Common myeloid progenitor, CD34-positive (primary cell): ENCODE measurements at regions not wholly inside any gene's neighbourhood (a gene's known extent, or its start where the extent isn't known, plus 50 kb on each side); places are given as distances from the start of the nearest gene placed in this dataset.

Experiments used
- CTCF ChIA-PET: fragments of 350-600 bp; sonication (Branson Sonifier 250); formaldehyde crosslinking; loops from one replicate; lab custom pipeline; 2021; ENCODE audit warnings: antibody characterized with exemption; lab: Charles Lee
- POLR2A ChIA-PET: fragments of 350-600 bp; sonication (Branson Sonifier 250); formaldehyde crosslinking; loops from one replicate; lab custom pipeline; 2021; ENCODE audit warnings: antibody characterized with exemption; lab: Charles Lee
- DNase-seq, 3 donors: peaks; one replicate each; pipeline versions ENCODE4 v3.0.0 to v3.0.0-alpha.2; 2013
- H3K27ac ChIP-seq, 2 experiments: 1 replicate in 1 of 2; 2 replicates in 1 of 2; pipeline ENCODE4 v1.7.0; 2013; ENCODE audit warnings: inconsistent platforms in 2 of 2, low read length in 2 of 2, mild to moderate bottlenecking in 2 of 2, low read depth in 1 of 2, moderate library complexity in 1 of 2; ENCODE audit not compliant: severe bottlenecking in 2 of 2, insufficient read depth in 1 of 2, poor library complexity in 1 of 2
- H3K27me3 ChIP-seq, 5 experiments: replicated peaks in 2 of 5; 1 replicate in 3 of 5; 2 replicates in 2 of 5; pipeline versions ENCODE4 v1.6.1 to v1.7.0; 2013; ENCODE audit warnings: low read length in 4 of 5, mild to moderate bottlenecking in 2 of 5, moderate library complexity in 2 of 5, inconsistent platforms in 1 of 5; ENCODE audit not compliant: insufficient read depth in 5 of 5, control insufficient read depth in 4 of 5
- H3K36me3 ChIP-seq, 4 experiments: 1 replicate in 2 of 4; 2 replicates in 2 of 4; pipeline versions ENCODE4 v1.6.1 to v1.7.0; 2013; ENCODE audit warnings: low read length in 3 of 4, control low read depth in 1 of 4, mild to moderate bottlenecking in 1 of 4; ENCODE audit not compliant: control insufficient read depth in 4 of 4, insufficient read depth in 4 of 4
- H3K4me1 ChIP-seq, 4 experiments: 1 replicate in 3 of 4; 2 replicates in 1 of 4; pipeline versions ENCODE4 v1.6.1 to v1.7.1; 2013; ENCODE audit warnings: low read length in 3 of 4, mild to moderate bottlenecking in 3 of 4, control low read depth in 1 of 4, inconsistent platforms in 1 of 4, moderate library complexity in 1 of 4; ENCODE audit not compliant: control insufficient read depth in 4 of 4, insufficient read depth in 4 of 4; ENCODE audit errors: control extremely low read depth in 1 of 4
- H3K4me3 ChIP-seq, 7 experiments: 1 replicate in 4 of 7; 2 replicates in 3 of 7; pipeline versions ENCODE4 v1.5.1 to v1.7.0; 2013; ENCODE audit warnings: mild to moderate bottlenecking in 7 of 7, low read length in 6 of 7, moderate library complexity in 6 of 7, inconsistent platforms in 2 of 7, low read depth in 2 of 7, control low read depth in 1 of 7; ENCODE audit not compliant: insufficient read depth in 4 of 7, control insufficient read depth in 1 of 7; ENCODE audit errors: extremely low read depth in 1 of 7
- H3K9me3 ChIP-seq, 5 experiments: 1 replicate in 4 of 5; 2 replicates in 1 of 5; pipeline versions ENCODE4 v1.6.1 to v1.7.1; 2013; ENCODE audit warnings: low read length in 4 of 5, mild to moderate bottlenecking in 2 of 5, inconsistent platforms in 1 of 5, low read depth in 1 of 5, moderate library complexity in 1 of 5; ENCODE audit not compliant: control insufficient read depth in 4 of 5, insufficient read depth in 2 of 5; ENCODE audit errors: control extremely low read depth in 1 of 5
- WGBS: methylation state at CpG from one replicate; pipeline ENCODE4 v1.1.5; 2013; ENCODE audit not compliant: insufficient coverage; 5-methylcytosine and 5-hydroxymethylcytosine counted together

GRCh38 chr11:116275635-116276034 is 497.2 kb downstream of the BUD13 start:
- ChIA-PET CTCF (interaction anchor here (0.7 kb wide), 2 partner anchors 9 to 942 kb away, joined by 3 read pairs; no protein-coding TSS in a partner anchor), POLR2A (no interaction called here)
- peaks cover 0 to 3% (median 0%) of the 10 kb centered on the region in 4 experiments for H3K4me1 ChIP-seq
- H3K27me3 ChIP-seq: peaks cover 0 to 47% (median 0%) of the 10 kb centered on the region in 5 experiments
- H3K27ac ChIP-seq: no peak overlapping the region
- no peak for DNase-seq
- WGBS: 85% methylated on average over 3 of the region's 5 CpGs
- H3K36me3 ChIP-seq: no peaks in the 10 kb centered on the region
- no peak overlapping the region for H3K4me3 ChIP-seq
- no peaks in the 10 kb centered on the region for H3K9me3 ChIP-seq

DNA sequence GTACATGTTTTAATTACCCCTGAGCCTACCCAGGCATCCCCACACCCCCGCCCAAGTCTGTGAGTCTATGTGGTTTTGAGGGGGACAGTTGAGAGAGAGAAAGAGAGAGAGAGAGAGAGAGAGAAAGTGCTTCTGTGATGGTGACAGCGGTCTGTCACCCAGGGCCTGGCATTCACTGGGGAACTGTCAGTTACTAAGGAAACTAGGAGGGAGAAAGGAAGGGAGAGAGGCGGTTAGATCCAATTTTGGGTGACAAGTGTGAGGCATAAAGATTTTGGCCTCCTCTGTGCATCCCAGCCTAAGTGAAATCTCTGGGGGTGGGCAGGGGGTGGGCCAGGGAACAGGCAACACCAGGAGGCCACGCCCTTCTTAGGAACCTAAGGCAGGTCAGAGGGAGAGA is 498.3 kb downstream of the BUD13 start:
- 70% methylated on average over 2 of the region's 4 CpGs for WGBS
- H3K27me3 ChIP-seq: peaks cover 0 to 49% (median 0%) of the 10 kb centered on the region in 5 experiments
- DNase-seq: no peak
- CTCF ChIA-PET: interaction anchor here (0.7 kb wide), 1 partner anchor 16 kb away, joined by 3 read pairs; no protein-coding TSS in a partner anchor
- POLR2A ChIA-PET: no interaction called here
- H3K27ac ChIP-seq: no peak overlapping the region
- peaks cover 0 to 3% (median 0%) of the 10 kb centered on the region in 4 experiments for H3K4me1 ChIP-seq
- no peak overlapping the region for H3K4me3 ChIP-seq
- no peaks in the 10 kb centered on the region for H3K9me3 ChIP-seq
- no peaks in the 10 kb centered on the region for H3K36me3 ChIP-seq

DNA sequence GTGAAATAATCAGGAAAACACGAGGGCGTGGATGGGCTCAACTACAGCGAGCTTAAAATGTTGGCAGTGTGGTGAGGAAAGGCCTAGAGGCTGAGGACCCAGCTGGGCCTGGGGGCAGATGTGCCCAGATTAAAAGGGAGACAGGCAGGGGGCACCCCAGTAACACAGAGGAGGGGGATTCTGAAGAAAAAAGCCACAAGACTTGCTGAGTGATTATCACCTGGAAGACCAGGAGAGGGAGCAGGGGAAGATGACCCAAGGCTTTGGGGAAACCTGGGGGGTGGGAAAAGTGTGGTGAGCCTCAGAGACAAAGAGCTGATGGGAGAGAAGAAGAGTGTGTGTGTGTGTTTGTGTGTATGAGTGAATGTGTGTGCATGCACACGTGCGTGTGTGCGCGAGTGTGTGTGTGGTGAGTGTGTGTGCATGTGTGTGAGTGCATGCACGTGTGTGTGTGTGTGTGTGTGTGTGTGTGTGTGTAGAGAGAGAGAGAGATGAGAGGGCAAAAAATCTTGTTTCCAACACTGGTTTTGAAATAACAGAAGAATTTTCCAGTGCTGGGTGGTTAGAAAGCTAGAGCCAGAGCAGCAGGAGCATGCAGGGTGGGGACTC is 500.5 kb downstream of the BUD13 start:
- Histone ChIP-seq H3K9me3 (no peaks in the 10 kb centered on the region), H3K4me3 (no peak overlapping the region), H3K4me1 (peaks cover 0 to 3% (median 0%) of the 10 kb centered on the region in 4 experiments), H3K27ac (no peak overlapping the region), H3K27me3 (peaks cover 0 to 46% (median 0%) of the 10 kb centered on the region in 5 experiments), H3K36me3 (no peaks in the 10 kb centered on the region)
- ChIA-PET CTCF (no interaction called here), POLR2A (no interaction called here)
- 71% methylated on average over 7 of the region's 8 CpGs for WGBS
- DNase-seq: no peak

DNA sequence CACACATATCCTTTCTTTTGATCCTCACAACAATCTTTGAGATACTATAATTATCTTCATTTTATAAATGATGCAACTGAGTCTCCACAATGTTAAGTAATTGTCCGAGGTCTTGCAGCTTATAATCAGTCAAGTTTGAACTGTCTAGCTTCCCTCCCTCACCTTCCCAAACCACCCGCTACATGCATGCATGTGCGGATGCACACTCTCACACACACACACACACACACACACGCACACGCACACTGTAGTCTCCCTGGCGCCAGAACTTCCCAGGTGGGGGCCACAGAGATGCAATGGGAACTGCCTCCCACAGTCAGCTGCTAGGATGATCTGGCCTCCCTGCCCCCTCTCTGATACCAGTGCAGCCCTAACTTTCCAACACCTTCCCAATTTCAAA is 501.3 kb downstream of the BUD13 start:
- no peak overlapping the region for H3K27ac ChIP-seq
- H3K4me1 ChIP-seq: peaks cover 0 to 2% (median 0%) of the 10 kb centered on the region in 4 experiments
- H3K4me3 ChIP-seq: no peak overlapping the region
- H3K36me3 ChIP-seq: no peaks in the 10 kb centered on the region
- POLR2A ChIA-PET: no interaction called here
- CTCF ChIA-PET: no interaction called here
- WGBS: 71% methylated on average over 6 of the region's 6 CpGs
- H3K27me3 ChIP-seq: peaks cover 0 to 46% (median 0%) of the 10 kb centered on the region in 5 experiments
- H3K9me3 ChIP-seq: no peaks in the 10 kb centered on the region
- no peak for DNase-seq

DNA sequence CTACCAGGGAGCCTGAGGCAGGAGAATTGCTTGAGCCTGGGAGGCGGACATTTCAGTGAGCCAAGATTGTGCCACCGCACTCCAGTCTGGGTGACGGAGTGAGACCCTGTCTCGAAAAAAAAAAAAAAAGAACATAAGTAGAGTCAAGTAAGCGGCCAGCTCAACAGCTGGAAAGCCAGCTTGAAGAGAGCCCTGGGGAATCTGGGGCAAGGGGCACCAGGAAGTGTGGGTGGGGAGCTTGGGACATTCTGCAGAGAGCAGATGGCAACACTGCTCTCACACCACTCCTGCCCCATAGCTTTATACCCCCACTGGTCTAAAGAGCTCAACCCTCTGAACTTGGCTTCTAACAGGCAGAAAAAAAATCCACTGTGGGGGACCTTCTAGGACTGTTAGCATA is 505.6 kb downstream of the BUD13 start:
- H3K27me3 ChIP-seq: peaks cover 0 to 48% (median 2%) of the 10 kb centered on the region in 5 experiments
- ChIA-PET CTCF (no interaction called here), POLR2A (no interaction called here)
- H3K36me3 ChIP-seq: no peaks in the 10 kb centered on the region
- no peaks in the 10 kb centered on the region for H3K9me3 ChIP-seq
- DNase-seq: no peak
- H3K27ac ChIP-seq: no peak overlapping the region
- no peak overlapping the region for H3K4me3 ChIP-seq
- 100% methylated on average over 1 of the region's 5 CpGs for WGBS
- no peaks in the 10 kb centered on the region for H3K4me1 ChIP-seq

DNA sequence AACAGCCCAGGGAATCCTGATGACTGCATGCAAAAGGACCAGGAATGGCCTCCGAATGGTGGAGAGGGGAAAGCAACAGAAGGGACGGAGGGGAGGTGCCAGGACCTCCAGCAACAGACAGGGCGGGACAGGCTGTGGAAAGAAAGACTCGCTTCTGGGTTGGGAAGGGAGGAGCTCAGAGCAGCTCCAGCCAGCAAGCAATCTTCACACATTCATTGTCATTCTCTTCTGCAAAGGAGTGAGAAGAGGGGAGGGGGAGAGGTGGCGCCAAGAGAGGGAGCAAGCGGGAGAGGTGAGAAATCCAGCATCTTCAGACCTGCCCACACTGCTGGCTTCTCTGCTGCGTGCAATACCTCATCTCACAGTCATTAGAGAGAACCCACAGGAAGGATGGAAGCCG is 509.0 kb downstream of the BUD13 start:
- Histone ChIP-seq H3K4me3 (no peak overlapping the region), H3K9me3 (no peaks in the 10 kb centered on the region), H3K36me3 (no peaks in the 10 kb centered on the region), H3K27ac (no peak overlapping the region), H3K4me1 (no peaks in the 10 kb centered on the region), H3K27me3 (peaks cover 0 to 46% (median 12%) of the 10 kb centered on the region in 5 experiments)
- POLR2A ChIA-PET: no interaction called here
- 67% methylated on average over 5 of the region's 8 CpGs for WGBS
- DNase-seq: no peak
- CTCF ChIA-PET: no interaction called here

GRCh38 chr11:116263019-116263418 is 509.8 kb downstream of the BUD13 start:
- peaks cover 0 to 47% (median 12%) of the 10 kb centered on the region in 5 experiments for H3K27me3 ChIP-seq
- DNase-seq: no peak
- no peak overlapping the region for H3K27ac ChIP-seq
- no peak overlapping the region for H3K4me3 ChIP-seq
- ChIA-PET CTCF (no interaction called here), POLR2A (no interaction called here)
- no peaks in the 10 kb centered on the region for H3K9me3 ChIP-seq
- 33% methylated on average over 2 of the region's 3 CpGs for WGBS
- H3K4me1 ChIP-seq: no peaks in the 10 kb centered on the region
- no peaks in the 10 kb centered on the region for H3K36me3 ChIP-seq
